Endothelial cell of umbilical vein (primary cell): ENCODE measurements at regions not wholly inside any gene's neighbourhood (a gene's known extent, or its start where the extent isn't known, plus 50 kb on each side); places are given as distances from the start of the nearest gene placed in this dataset.

Experiments
- BruUV-seq: library from RNA; stranded (reverse); fragments of 400-500 nt; replicated peaks from 2 replicates; lab custom pipeline; 2021; lab: Mats Ljungman, UMichigan
- CTCF ChIA-PET: fragments of 300-600, 350-600 bp; sonication (Branson Sonifier 250); formaldehyde crosslinking; loops from one replicate; lab custom pipeline; 2021; ENCODE audit warnings: antibody characterized with exemption, inconsistent platforms; lab: Charles Lee
- POLR2A ChIA-PET: fragments of 300-600, 350-600 bp; sonication (Branson Sonifier 250); formaldehyde crosslinking; loops from one replicate; lab custom pipeline; 2021; ENCODE audit warnings: antibody characterized with exemption, inconsistent platforms; lab: Charles Lee
- DNase-seq: peaks from one replicate; pipeline ENCODE4 v3.0.0-alpha.2; 2011; ENCODE audit warnings: low read depth, low spot score
- FAIRE-seq: peaks from 2 replicates; lab custom pipeline; 2011; peaks lifted over from hg19 to GRCh38; lab: Jason Lieb, UNC
- H2AFZ ChIP-seq: 2 replicates; pipeline ENCODE4 v1.6.0; 2012; ENCODE audit warnings: low read depth, low read length, control low read depth, inconsistent platforms
- H3K27ac ChIP-seq: 2 replicates; pipeline ENCODE4 v1.5.1; 2011; ENCODE audit warnings: low read depth, mild to moderate bottlenecking, control low read depth, low read length, moderate library complexity; ENCODE audit not compliant: insufficient read depth
- H3K27me3 ChIP-seq, 2 experiments: 2 replicates each; pipeline versions ENCODE4 v1.6.0 to v1.6.1; 2011; ENCODE audit warnings: low read length in 2 of 2, mixed read lengths in 1 of 2; ENCODE audit not compliant: control insufficient read depth in 2 of 2, insufficient read depth in 2 of 2
- H3K36me3 ChIP-seq, 2 experiments: 2 replicates in 1 of 2; 3 replicates in 1 of 2; pipeline ENCODE4 v1.5.1; 2011; ENCODE audit warnings: low read length in 2 of 2, mild to moderate bottlenecking in 1 of 2, moderate library complexity in 1 of 2; ENCODE audit not compliant: control insufficient read depth in 2 of 2, insufficient read depth in 2 of 2; ENCODE audit errors: extremely low read depth in 1 of 2
- H3K4me1 ChIP-seq: 3 replicates; pipeline ENCODE4 v1.5.1; 2011; ENCODE audit warnings: mild to moderate bottlenecking, low read length; ENCODE audit not compliant: control insufficient read depth, insufficient read depth; ENCODE audit errors: extremely low read depth
- H3K4me2 ChIP-seq: 2 replicates; pipeline ENCODE4 v1.6.1; 2011; ENCODE audit warnings: low read length, control low read depth, mixed read lengths; ENCODE audit not compliant: insufficient read depth
- H3K4me3 ChIP-seq, 3 experiments: fragments of 200-600 bp in 1 of 3; sonication (generic), shearing (Covaris generic) in 1 of 3; replicated peaks in 1 of 3; 2 replicates each; pipeline ENCODE4 v1.5.1; 2011 to 2016; ENCODE audit warnings: control low read depth in 3 of 3, low read length in 3 of 3, mild to moderate bottlenecking in 2 of 3, inconsistent platforms in 1 of 3, low read depth in 1 of 3, moderate library complexity in 1 of 3; ENCODE audit not compliant: insufficient read depth in 1 of 3
- H3K79me2 ChIP-seq: 2 replicates; pipeline ENCODE4 v1.6.0; 2012; ENCODE audit warnings: low read length, inconsistent platforms; ENCODE audit not compliant: control insufficient read depth, insufficient read depth
- H3K9ac ChIP-seq: replicated peaks from 2 replicates; pipeline ENCODE3; 2011; ENCODE audit warnings: low read length, control low read depth; ENCODE audit not compliant: insufficient read depth; ENCODE audit errors: extremely low read depth
- H3K9me1 ChIP-seq: replicated peaks from 3 replicates; pipeline ENCODE4 v1.6.0; 2011; ENCODE audit warnings: mild to moderate bottlenecking, low read length; ENCODE audit not compliant: control insufficient read depth, insufficient read depth; ENCODE audit errors: extremely low read depth
- H3K9me3 ChIP-seq: replicated peaks from 2 replicates; pipeline ENCODE4 v1.5.1; 2012; ENCODE audit warnings: low read length, inconsistent platforms; ENCODE audit not compliant: control insufficient read depth, insufficient read depth
- H4K20me1 ChIP-seq: replicated peaks from 2 replicates; pipeline ENCODE3; 2011; ENCODE audit warnings: mild to moderate bottlenecking, low read length; ENCODE audit not compliant: control insufficient read depth, insufficient read depth; ENCODE audit errors: extremely low read depth
- CTCF ChIP-seq, 2 donors: IDR thresholded peaks; 1 replicate in 1 of 2; 2 replicates in 1 of 2; pipeline ENCODE4 v1.5.1; 2011; ENCODE audit warnings: low read length in 2 of 2, mild to moderate bottlenecking in 2 of 2, moderate library complexity in 2 of 2, control low read depth in 1 of 2, inconsistent platforms in 1 of 2, low read depth in 1 of 2; ENCODE audit not compliant: insufficient read depth in 1 of 2; ENCODE audit errors: extremely low read depth in 1 of 2
- EZH2 ChIP-seq: IDR thresholded peaks from 2 replicates; pipeline ENCODE4 v1.6.1; 2012; ENCODE audit warnings: borderline replicate concordance, low read depth, mild to moderate bottlenecking, moderate library complexity, low read length, inconsistent platforms; ENCODE audit not compliant: severe bottlenecking
- FOS ChIP-seq: IDR thresholded peaks from 2 replicates; pipeline ENCODE4 v1.6.1; 2011; ENCODE audit warnings: mild to moderate bottlenecking, low read length, moderate library complexity, borderline replicate concordance; ENCODE audit not compliant: insufficient read depth
- GATA2 ChIP-seq: IDR thresholded peaks from 2 replicates; pipeline ENCODE4 v1.7.0; 2011; ENCODE audit warnings: low read depth, mild to moderate bottlenecking, moderate library complexity, mixed read lengths, low read length; ENCODE audit not compliant: insufficient read length, insufficient read depth
- JUN ChIP-seq: IDR thresholded peaks from 2 replicates; pipeline ENCODE4 v1.6.1; 2011; ENCODE audit warnings: borderline replicate concordance, low read depth; ENCODE audit not compliant: insufficient read length, insufficient read depth
- MAX ChIP-seq: IDR thresholded peaks from 2 replicates; pipeline ENCODE4 v1.6.1; 2011; ENCODE audit not compliant: insufficient read depth, insufficient read length
- MYC ChIP-seq: IDR thresholded peaks from one replicate; pipeline ENCODE4 v1.6.1; 2011; ENCODE audit warnings: mild to moderate bottlenecking, low read depth, low read length
- POLR2A ChIP-seq: IDR thresholded peaks from 2 replicates; pipeline ENCODE4 v1.6.1; 2012; ENCODE audit warnings: low read depth, mild to moderate bottlenecking, control low read depth, low read length
- POLR2AphosphoS5 ChIP-seq: IDR thresholded peaks from 2 replicates; pipeline ENCODE4 v1.6.1; 2012; ENCODE audit warnings: low read depth, mild to moderate bottlenecking, control low read depth, low read length, moderate library complexity; ENCODE audit not compliant: insufficient read depth
- dilution Hi-C: fragments of 300-500 bp; cut with MboI; formaldehyde crosslinking; loops from one replicate; pipeline ENCODE4 v1.15.0; 2019; ENCODE audit warnings: low sequenced_read_pairs; ENCODE audit not compliant: extremely low pct_ligation_motif_present
- intact Hi-C: fragments of 100-400 bp; cut with micrococcal nuclease; formaldehyde crosslinking; loops from one replicate; pipeline ENCODE4 v1.10.0; 2022

GRCh38 chr13:109990296-109990695, 203.9 kb upstream of the IRS2 start:
- Histone ChIP-seq H3K9me3 (no peaks in the 10 kb centered on the region), H3K4me3 (no peak overlapping the region), H3K27ac (no peak overlapping the region), H4K20me1 (no peaks in the 10 kb centered on the region), H3K4me2 (no peak overlapping the region), H3K27me3 (no peaks in the 10 kb centered on the region), H2AFZ (no peak overlapping the region), H3K4me1 (no peaks in the 10 kb centered on the region), H3K36me3 (no peaks in the 10 kb centered on the region), H3K9ac (no peak overlapping the region), H3K9me1 (no peaks in the 10 kb centered on the region), H3K79me2 (no peaks in the 10 kb centered on the region)
- POLR2A ChIA-PET, result no interaction called here
- DNase-seq, result no peak
- no TSS peak for BruUV-seq
- dilution Hi-C loops (no loop called here), intact Hi-C loops (no loop called here)
- CTCF ChIA-PET, result no interaction called here
- FAIRE-seq, result no peak
- TF ChIP-seq POLR2A, result no peak
- TF ChIP-seq POLR2AphosphoS5, result no peak
- TF ChIP-seq EZH2, result no peak
- TF ChIP-seq MAX, result no peak
- no peak for TF ChIP-seq GATA2
- TF ChIP-seq MYC, result no peak
- TF ChIP-seq JUN, result no peak
- no peak for TF ChIP-seq FOS
- no peak for TF ChIP-seq CTCF (IDR thresholded peaks at IDR 0.05; ENCODE audit: extremely low read depth in 1 of 2, insufficient read depth in 1 of 2, low read depth in 1 of 2, low read length in 2 of 2)
